CD4-positive, alpha-beta T cell (primary cell): ENCODE measurements at regions not wholly inside any gene's neighbourhood (a gene's known extent, or its start where the extent isn't known, plus 50 kb on each side); places are given as distances from the start of the nearest gene placed in this dataset.
"Not testable (repeated sequence)": the region's sequence is repeated elsewhere in the genome, so short reads cannot be mapped to it uniquely, and the experiment has no call there.

Experiments
- ATAC-seq: fragments of 200-7000 bp; cut with Tn5 transposase; one replicate; pipeline ENCODE4 v1.10.0; 2022; ENCODE audit warnings: mild to moderate bottlenecking; ENCODE audit not compliant: poor library complexity
- CTCF ChIA-PET: fragments of 350-600 bp; sonication (Branson Sonifier 250); formaldehyde crosslinking; loops from one replicate; lab custom pipeline; 2021; ENCODE audit warnings: antibody characterized with exemption, inconsistent platforms; lab: Charles Lee
- POLR2A ChIA-PET: fragments of 350-600 bp; sonication (Branson Sonifier 250); formaldehyde crosslinking; loops from one replicate; lab custom pipeline; 2021; ENCODE audit warnings: antibody characterized with exemption, inconsistent platforms; lab: Charles Lee
- DNase-seq, 14 experiments: peaks; one replicate each; pipeline ENCODE4 v3.0.0-alpha.2; 2013 to 2020; ENCODE audit warnings: mixed read lengths in 2 of 14
- H3K27ac ChIP-seq, 2 donors: one replicate each; pipeline versions ENCODE4 v1.5.1 to v1.7.0; 2013; ENCODE audit warnings: low read length in 2 of 2, low read depth in 1 of 2, mild to moderate bottlenecking in 1 of 2
- H3K27me3 ChIP-seq, 2 experiments: 1 replicate in 1 of 2; 2 replicates in 1 of 2; pipeline versions ENCODE4 v1.6.1 to v1.7.0; 2013; ENCODE audit warnings: low read length in 2 of 2, control low read depth in 1 of 2, mild to moderate bottlenecking in 1 of 2, moderate library complexity in 1 of 2; ENCODE audit not compliant: insufficient read depth in 2 of 2, control insufficient read depth in 1 of 2
- H3K36me3 ChIP-seq: one replicate; pipeline ENCODE4 v1.6.1; 2013; ENCODE audit warnings: low read length, control low read depth; ENCODE audit not compliant: insufficient read depth
- H3K4me1 ChIP-seq: one replicate; pipeline ENCODE4 v1.6.1; 2013; ENCODE audit warnings: low read length, control low read depth; ENCODE audit not compliant: insufficient read depth
- H3K4me3 ChIP-seq: one replicate; pipeline ENCODE4 v1.5.1; 2013; ENCODE audit warnings: mild to moderate bottlenecking, low read length, moderate library complexity
- H3K9me3 ChIP-seq, 2 experiments: 1 replicate in 1 of 2; 2 replicates in 1 of 2; pipeline versions ENCODE4 v1.6.1 to v1.7.0; 2013; ENCODE audit warnings: low read length in 2 of 2, mild to moderate bottlenecking in 2 of 2, control low read depth in 1 of 2, moderate library complexity in 1 of 2; ENCODE audit not compliant: control insufficient read depth in 1 of 2, insufficient read depth in 1 of 2
- H3K27ac Mint-ChIP-seq: one replicate; pipeline ENCODE4 v1.8.0; 2020; ENCODE audit warnings: mixed read lengths
- H3K27me3 Mint-ChIP-seq: one replicate; pipeline ENCODE4 v1.8.0; 2021; ENCODE audit warnings: mixed read lengths
- H3K36me3 Mint-ChIP-seq: one replicate; pipeline ENCODE4 v1.8.0; 2021; ENCODE audit warnings: low read depth, mixed read lengths
- H3K4me1 Mint-ChIP-seq: one replicate; pipeline ENCODE4 v1.8.0; 2021; ENCODE audit warnings: low read depth, mixed read lengths
- H3K4me3 Mint-ChIP-seq: one replicate; pipeline ENCODE4 v1.8.0; 2020; ENCODE audit warnings: mild to moderate bottlenecking, mixed read lengths
- H3K9me3 Mint-ChIP-seq: one replicate; pipeline ENCODE4 v1.8.0; 2020; ENCODE audit warnings: mixed read lengths
- CTCF ChIP-seq: fragments of 200-600 bp; IDR thresholded peaks from one replicate; pipeline ENCODE4 v1.8.0; 2022; ENCODE audit warnings: antibody characterized with exemption, mild to moderate bottlenecking
- intact Hi-C, 2 experiments: fragments of 100-400 bp; cut with DNase I in 1 of 2; cut with micrococcal nuclease in 1 of 2; formaldehyde crosslinking; loops; one replicate each; pipeline versions ENCODE4 v1.15.1 to v1.9.0; 2023 to 2025; cut with DNase I, micrococcal nuclease

- Mint-ChIP-seq H3K27me3 (peaks cover 4% of the 10 kb centered on the region), H3K36me3 (no peaks in the 10 kb centered on the region), H3K4me1 (no peaks in the 10 kb centered on the region), H3K9me3 (no peaks in the 10 kb centered on the region), H3K27ac (no peak overlapping the region), H3K4me3 (no peak overlapping the region)
- Histone ChIP-seq H3K9me3 (no peaks in the 10 kb centered on the region), H3K36me3 (no peaks in the 10 kb centered on the region), H3K4me3 (no peak overlapping the region), H3K27ac (no peak overlapping the region), H3K27me3 (peaks cover 0 to under 1% of the 10 kb centered on the region in 2 experiments), H3K4me1 (no peaks in the 10 kb centered on the region)
- ChIA-PET CTCF (no interaction called here), POLR2A (no interaction called here)
- ATAC-seq (no peak), DNase-seq (no peak)
- intact Hi-C loops = no loop called here
- TF ChIP-seq CTCF = no peak
Observed at GRCh38 chr6:3965071-3965718, 113.7 kb downstream of the FAM217A start.

GRCh38 chr6:3966426-3966825 lies 112.5 kb downstream of the FAM217A start:
- Mint-ChIP-seq H3K27me3 (no peaks in the 10 kb centered on the region), H3K4me3 (no peak overlapping the region), H3K9me3 (no peaks in the 10 kb centered on the region), H3K4me1 (no peaks in the 10 kb centered on the region), H3K27ac (no peak overlapping the region), H3K36me3 (no peaks in the 10 kb centered on the region)
- intact Hi-C loops = no loop called here
- ATAC-seq (no peak), DNase-seq (no peak)
- H3K27ac ChIP-seq = no peak overlapping the region
- H3K4me1 ChIP-seq = no peaks in the 10 kb centered on the region
- H3K9me3 ChIP-seq = no peaks in the 10 kb centered on the region
- CTCF ChIA-PET = no interaction called here
- no peaks in the 10 kb centered on the region for H3K27me3 ChIP-seq
- no peak overlapping the region for H3K4me3 ChIP-seq
- no peak for TF ChIP-seq CTCF
- POLR2A ChIA-PET = no interaction called here
- no peaks in the 10 kb centered on the region for H3K36me3 ChIP-seq

- no peaks in the 10 kb centered on the region for H3K27me3 ChIP-seq
- no peak for DNase-seq
- H3K9me3 ChIP-seq = no peaks in the 10 kb centered on the region
- no peak for TF ChIP-seq CTCF
- no peak overlapping the region for H3K4me3 ChIP-seq
- H3K36me3 ChIP-seq = no peaks in the 10 kb centered on the region
- Mint-ChIP-seq H3K4me1 (no peaks in the 10 kb centered on the region), H3K4me3 (no peak overlapping the region), H3K36me3 (no peaks in the 10 kb centered on the region), H3K9me3 (no peaks in the 10 kb centered on the region), H3K27ac (no peak overlapping the region), H3K27me3 (no peaks in the 10 kb centered on the region)
- no peak for ATAC-seq
- H3K4me1 ChIP-seq = no peaks in the 10 kb centered on the region
- intact Hi-C loops = no loop called here
- ChIA-PET CTCF (no interaction called here), POLR2A (no interaction called here)
- no peak overlapping the region for H3K27ac ChIP-seq
Observed at GRCh38 chr6:3970097-3970496, 108.8 kb downstream of the FAM217A start.

- H3K9me3 Mint-ChIP-seq, intact Hi-C loops, H3K4me3 ChIP-seq, DNase-seq, H3K4me1 ChIP-seq, H3K9me3 ChIP-seq, H3K36me3 Mint-ChIP-seq, H3K27me3 ChIP-seq, H3K4me1 Mint-ChIP-seq, POLR2A ChIA-PET, H3K27ac ChIP-seq, H3K27me3 Mint-ChIP-seq, CTCF ChIA-PET, H3K4me3 Mint-ChIP-seq, H3K27ac Mint-ChIP-seq, ATAC-seq, H3K36me3 ChIP-seq: not testable (repeated sequence)
Observed at GRCh38 chr6:3973152-3973551, 105.8 kb downstream of the FAM217A start.
